Activated naive CD4-positive, alpha-beta T cell treated with anti-CD3 and anti-CD28 coated beads for 36 hours (primary cell): ENCODE measurements at regions not wholly inside any gene's neighbourhood (a gene's known extent, or its start where the extent isn't known, plus 50 kb on each side); places are given as distances from the start of the nearest gene placed in this dataset.

Experiments used
- CTCF ChIA-PET: fragments of 350-600 bp; sonication (Branson Sonifier 250); formaldehyde crosslinking; loops from one replicate; lab custom pipeline; 2021; ENCODE audit warnings: antibody characterized with exemption; lab: Charles Lee
- DNase-seq: peaks from one replicate; pipeline ENCODE4 v3.0.0-alpha.2; 2020
- H3K27ac Mint-ChIP-seq: one replicate; pipeline ENCODE4 v1.8.0; 2021; ENCODE audit warnings: mild to moderate bottlenecking, mixed read lengths
- H3K27me3 Mint-ChIP-seq: one replicate; pipeline ENCODE4 v1.8.0; 2021; ENCODE audit warnings: low read depth, mixed read lengths
- H3K36me3 Mint-ChIP-seq: one replicate; pipeline ENCODE4 v1.8.0; 2021; ENCODE audit warnings: low read depth, mixed read lengths
- H3K4me1 Mint-ChIP-seq: one replicate; pipeline ENCODE4 v1.8.0; 2021; ENCODE audit warnings: low read depth, mixed read lengths
- H3K4me3 Mint-ChIP-seq: one replicate; pipeline ENCODE4 v1.8.0; 2021; ENCODE audit warnings: mild to moderate bottlenecking, moderate library complexity, mixed read lengths
- H3K9me3 Mint-ChIP-seq: one replicate; pipeline ENCODE4 v1.8.0; 2021; ENCODE audit warnings: mixed read lengths
- intact Hi-C: fragments of 100-400 bp; cut with micrococcal nuclease; formaldehyde crosslinking; loops from one replicate; pipeline ENCODE4 v1.15.1; 2023

- peaks cover 4% of the 10 kb centered on the region for H3K9me3 Mint-ChIP-seq
- no peaks in the 10 kb centered on the region for H3K36me3 Mint-ChIP-seq
- H3K27ac Mint-ChIP-seq = no peak overlapping the region
- H3K4me1 Mint-ChIP-seq = no peaks in the 10 kb centered on the region
- H3K27me3 Mint-ChIP-seq = peaks cover 3% of the 10 kb centered on the region
- intact Hi-C loops = no loop called here
- DNase-seq = no peak
- H3K4me3 Mint-ChIP-seq = no peak overlapping the region
- CTCF ChIA-PET = no interaction called here
These were observed 108.7 kb upstream of the RNPC3 start for GRCh38 chr1:103416681-103417286.

DNA sequence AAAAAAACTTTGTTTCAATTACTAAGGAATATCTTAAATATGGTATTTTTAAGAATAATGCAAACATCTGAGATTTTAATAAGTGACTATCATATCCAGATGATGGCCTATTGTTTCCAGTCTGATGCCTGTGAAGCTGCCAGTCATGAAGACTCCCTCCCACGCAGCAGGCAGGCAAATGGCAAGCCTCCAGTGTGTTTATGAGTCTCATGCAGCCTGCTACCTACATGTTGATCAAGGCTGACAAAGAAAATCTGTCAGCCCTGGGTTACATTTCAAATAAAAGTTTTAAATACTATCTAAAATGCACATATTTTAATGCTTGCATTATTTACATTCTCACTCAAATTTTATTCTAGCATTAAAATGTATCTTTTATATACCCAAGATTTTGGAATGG is 137.6 kb upstream of the RNPC3 start:
- CTCF ChIA-PET = no interaction called here
- Mint-ChIP-seq H3K36me3 (no peaks in the 10 kb centered on the region), H3K27me3 (no peaks in the 10 kb centered on the region), H3K4me1 (no peaks in the 10 kb centered on the region), H3K9me3 (peaks cover 15% of the 10 kb centered on the region), H3K4me3 (no peak overlapping the region), H3K27ac (no peak overlapping the region)
- DNase-seq = no peak
- intact Hi-C loops = no loop called here

GRCh38 chr1:103373991-103374390 is 151.5 kb upstream of the RNPC3 start:
- CTCF ChIA-PET = interaction anchor here (0.6 kb wide), 1 partner anchor 37 kb away, joined by 4 read pairs; no protein-coding TSS in a partner anchor
- H3K4me1 Mint-ChIP-seq = no peaks in the 10 kb centered on the region
- no peak for DNase-seq
- no peak overlapping the region for H3K4me3 Mint-ChIP-seq
- H3K36me3 Mint-ChIP-seq = no peaks in the 10 kb centered on the region
- H3K9me3 Mint-ChIP-seq = peaks cover 4% of the 10 kb centered on the region
- H3K27ac Mint-ChIP-seq = no peak overlapping the region
- H3K27me3 Mint-ChIP-seq = no peaks in the 10 kb centered on the region
- intact Hi-C loops = no loop called here

DNA sequence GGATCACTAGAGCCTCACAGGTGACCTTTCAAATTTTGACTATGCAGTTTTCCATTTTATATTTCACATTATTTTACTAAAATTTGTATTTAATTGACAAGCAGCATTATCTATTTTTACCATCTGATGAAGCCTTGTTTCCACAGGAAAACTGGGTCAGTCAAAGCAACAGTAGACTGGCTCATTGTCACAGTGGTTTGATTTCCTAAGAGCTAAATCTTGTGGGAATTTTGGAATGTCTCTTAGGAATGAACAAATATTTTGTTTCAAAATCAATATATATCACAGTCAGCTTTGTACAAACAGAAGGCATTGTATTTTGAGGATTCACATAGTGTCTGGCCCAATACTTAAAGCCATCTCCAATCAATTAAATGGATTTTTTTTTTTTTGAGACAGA is 152.6 kb upstream of the RNPC3 start:
- Mint-ChIP-seq H3K36me3 (no peaks in the 10 kb centered on the region), H3K4me1 (no peaks in the 10 kb centered on the region), H3K9me3 (no peaks in the 10 kb centered on the region), H3K4me3 (no peak overlapping the region), H3K27ac (no peak overlapping the region), H3K27me3 (no peaks in the 10 kb centered on the region)
- intact Hi-C loops = no loop called here
- DNase-seq = no peak
- CTCF ChIA-PET = no interaction called here

GRCh38 chr1:103371234-103371633 is 154.3 kb upstream of the RNPC3 start:
- H3K4me1 Mint-ChIP-seq = no peaks in the 10 kb centered on the region
- no peak overlapping the region for H3K27ac Mint-ChIP-seq
- H3K27me3 Mint-ChIP-seq = no peaks in the 10 kb centered on the region
- no peak for DNase-seq
- intact Hi-C loops = no loop called here
- no peak overlapping the region for H3K4me3 Mint-ChIP-seq
- CTCF ChIA-PET = no interaction called here
- H3K9me3 Mint-ChIP-seq = no peaks in the 10 kb centered on the region
- no peaks in the 10 kb centered on the region for H3K36me3 Mint-ChIP-seq

DNA sequence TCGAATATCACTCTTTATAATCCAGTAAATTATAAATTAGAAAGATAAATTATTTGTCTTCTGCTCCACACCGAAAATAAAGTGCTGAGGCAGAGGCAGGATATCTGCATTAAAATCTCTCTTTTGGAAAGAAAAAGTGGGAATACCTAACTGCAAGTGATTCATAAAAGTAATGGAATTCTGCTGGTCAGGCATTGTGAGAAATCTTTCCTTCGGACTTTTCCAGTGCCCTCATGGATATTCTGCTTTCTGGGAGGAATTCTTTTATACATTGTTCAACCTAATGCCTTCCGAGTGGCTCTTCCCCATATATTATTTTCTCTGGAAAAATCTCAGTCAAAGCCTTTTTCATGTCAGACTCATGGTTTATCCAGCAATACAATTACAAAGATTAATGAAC is 158.3 kb upstream of the RNPC3 start:
- Mint-ChIP-seq H3K36me3 (no peaks in the 10 kb centered on the region), H3K27me3 (no peaks in the 10 kb centered on the region), H3K9me3 (no peaks in the 10 kb centered on the region), H3K4me3 (no peak overlapping the region), H3K27ac (no peak overlapping the region), H3K4me1 (no peaks in the 10 kb centered on the region)
- no peak for DNase-seq
- CTCF ChIA-PET = no interaction called here
- intact Hi-C loops = loop anchor here (10.0 kb wide), 1 partner anchor 148 kb away; no protein-coding TSS in a partner anchor

- CTCF ChIA-PET = no interaction called here
- no peak for DNase-seq
- intact Hi-C loops = loop anchor here (10.0 kb wide), 1 partner anchor 149 kb away; no protein-coding TSS in a partner anchor
- H3K9me3 Mint-ChIP-seq = no peaks in the 10 kb centered on the region
- no peaks in the 10 kb centered on the region for H3K4me1 Mint-ChIP-seq
- no peaks in the 10 kb centered on the region for H3K36me3 Mint-ChIP-seq
- no peak overlapping the region for H3K4me3 Mint-ChIP-seq
- no peaks in the 10 kb centered on the region for H3K27me3 Mint-ChIP-seq
- no peak overlapping the region for H3K27ac Mint-ChIP-seq
These were observed 159.5 kb upstream of the RNPC3 start for GRCh38 chr1:103365860-103366569.

DNA sequence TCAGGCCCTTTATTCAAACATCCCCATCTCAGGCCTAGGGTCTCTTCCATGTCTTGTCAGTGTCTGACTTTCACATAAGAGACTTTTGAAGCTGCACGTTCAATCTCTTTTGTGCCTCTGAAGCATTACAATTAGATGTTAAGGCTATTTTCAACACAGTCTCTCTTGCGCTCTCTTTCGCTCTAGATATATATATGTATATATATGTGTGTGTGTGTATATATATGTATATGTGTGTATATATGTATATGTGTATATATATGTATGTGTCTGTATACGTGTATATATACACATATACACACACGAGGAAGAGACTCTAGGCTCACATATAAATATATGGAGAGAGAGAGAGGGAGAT is 162.5 kb upstream of the RNPC3 start:
- Mint-ChIP-seq H3K36me3 (no peaks in the 10 kb centered on the region), H3K27me3 (no peaks in the 10 kb centered on the region), H3K4me3 (no peak overlapping the region), H3K27ac (no peak overlapping the region), H3K4me1 (no peaks in the 10 kb centered on the region), H3K9me3 (no peaks in the 10 kb centered on the region)
- intact Hi-C loops = loop anchor here (10.0 kb wide), 1 partner anchor 152 kb away; no protein-coding TSS in a partner anchor
- CTCF ChIA-PET = no interaction called here
- no peak for DNase-seq

DNA sequence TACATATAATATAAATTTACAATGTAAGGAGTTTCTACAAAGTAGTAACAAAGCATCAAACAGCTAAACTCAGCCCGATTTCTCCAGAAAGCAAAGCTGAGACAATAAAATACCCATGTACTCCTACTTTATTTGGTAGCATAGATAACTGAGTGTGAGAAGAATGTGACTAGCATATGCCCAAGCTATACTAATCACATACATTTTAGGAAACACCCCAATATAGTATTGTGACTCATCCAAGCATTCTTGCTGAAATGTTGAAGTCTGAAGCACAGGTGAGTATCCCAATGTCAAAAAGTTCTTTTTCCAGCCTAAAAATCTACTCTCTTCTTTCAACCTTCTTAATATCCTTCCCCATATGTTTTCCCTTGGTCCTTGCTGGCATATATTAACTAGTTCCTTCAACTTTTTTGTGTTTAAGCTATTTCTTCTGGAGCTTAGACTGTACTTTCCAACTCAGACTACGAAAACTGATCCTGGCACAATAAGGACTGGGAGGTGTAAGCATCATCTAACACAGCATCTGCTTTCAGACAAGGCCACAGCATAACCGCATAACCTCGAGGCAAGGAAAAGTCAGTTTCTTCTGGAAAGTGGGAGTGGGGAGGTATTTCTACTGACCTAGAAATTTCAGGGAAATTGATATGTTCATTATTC is 163.0 kb upstream of the RNPC3 start:
- H3K4me3 Mint-ChIP-seq = no peak overlapping the region
- intact Hi-C loops = loop anchor here (10.0 kb wide), 1 partner anchor 152 kb away; no protein-coding TSS in a partner anchor
- H3K27me3 Mint-ChIP-seq = no peaks in the 10 kb centered on the region
- CTCF ChIA-PET = no interaction called here
- H3K9me3 Mint-ChIP-seq = no peaks in the 10 kb centered on the region
- H3K27ac Mint-ChIP-seq = no peak overlapping the region
- DNase-seq = no peak
- H3K36me3 Mint-ChIP-seq = no peaks in the 10 kb centered on the region
- no peaks in the 10 kb centered on the region for H3K4me1 Mint-ChIP-seq

GRCh38 chr1:103353391-103353790 is 172.1 kb upstream of the RNPC3 start:
- no peak overlapping the region for H3K27ac Mint-ChIP-seq
- CTCF ChIA-PET = no interaction called here
- DNase-seq = no peak
- H3K27me3 Mint-ChIP-seq = no peaks in the 10 kb centered on the region
- H3K4me1 Mint-ChIP-seq = no peaks in the 10 kb centered on the region
- no peaks in the 10 kb centered on the region for H3K9me3 Mint-ChIP-seq
- H3K36me3 Mint-ChIP-seq = no peaks in the 10 kb centered on the region
- no peak overlapping the region for H3K4me3 Mint-ChIP-seq
- intact Hi-C loops = no loop called here

- Mint-ChIP-seq H3K36me3 (no peaks in the 10 kb centered on the region), H3K4me1 (no peaks in the 10 kb centered on the region), H3K4me3 (no peak overlapping the region), H3K27me3 (peaks cover 3% of the 10 kb centered on the region), H3K9me3 (no peaks in the 10 kb centered on the region), H3K27ac (no peak overlapping the region)
- no peak for DNase-seq
- intact Hi-C loops = no loop called here
- CTCF ChIA-PET = no interaction called here
These were observed 177.4 kb upstream of the RNPC3 start for GRCh38 chr1:103348136-103348535.

DNA sequence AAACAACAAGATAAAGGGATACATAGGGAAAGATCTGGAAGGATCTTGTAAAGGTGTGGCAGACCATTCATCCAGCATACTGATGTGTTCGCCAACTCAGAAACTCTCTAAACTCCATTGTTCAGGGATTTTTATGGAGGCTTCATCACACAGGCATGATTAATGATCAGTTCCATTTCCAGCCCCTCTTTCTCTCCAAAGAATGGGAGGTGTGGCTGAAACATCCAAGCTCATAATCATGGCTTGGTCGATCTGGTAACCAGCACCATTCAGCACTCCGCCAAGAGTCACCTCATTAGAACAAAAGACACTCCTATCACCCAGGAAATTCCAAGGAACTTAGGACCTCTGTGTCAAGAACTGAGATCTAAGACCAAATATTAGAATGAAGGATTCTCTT is 180.6 kb upstream of the RNPC3 start:
- intact Hi-C loops = no loop called here
- Mint-ChIP-seq H3K36me3 (no peaks in the 10 kb centered on the region), H3K4me3 (no peak overlapping the region), H3K27ac (no peak overlapping the region), H3K4me1 (no peaks in the 10 kb centered on the region), H3K27me3 (peaks cover 3% of the 10 kb centered on the region), H3K9me3 (no peaks in the 10 kb centered on the region)
- CTCF ChIA-PET = no interaction called here
- DNase-seq = no peak
